K562 (cell line): ENCODE measurements at regions not wholly inside any gene's neighbourhood (a gene's known extent, or its start where the extent isn't known, plus 50 kb on each side); places are given as distances from the start of the nearest gene placed in this dataset.

Experiments
- EP300 ChIP-seq: IDR thresholded peaks from 2 replicates; pipeline ENCODE4 v1.6.1; 2012; ENCODE audit warnings: low read length, improper control_type of control experiment
- FOXJ3 ChIP-seq: sonication (generic); formaldehyde crosslinking; IDR thresholded peaks from 2 replicates; pipeline ENCODE4 v1.4.0; 2020; ENCODE audit warnings: mild to moderate bottlenecking, missing genetic modification reagents
- GABPA ChIP-seq: fragments of 200-800 bp; sonication (Bioruptor generic); conservative IDR thresholded peaks from 2 replicates; pipeline ENCODE4 v1.6.1; 2016; ENCODE audit warnings: low read depth, missing genetic modification characterization, missing compliant biosample characterization
- NRF1 ChIP-seq, 2 experiments: fragments of 450-650 bp; IDR thresholded peaks in 1 of 2; conservative IDR thresholded peaks in 1 of 2; 2 replicates each; pipeline ENCODE4 v1.6.1; 2014; ENCODE audit warnings: mild to moderate bottlenecking in 2 of 2
- POLR2AphosphoS5 ChIP-seq: IDR thresholded peaks from 2 replicates; pipeline ENCODE4 v1.6.1; 2011; ENCODE audit warnings: mild to moderate bottlenecking, low read depth, low read length, moderate library complexity; ENCODE audit not compliant: control insufficient read depth, insufficient read depth
- POLR3G ChIP-seq: IDR thresholded peaks from 2 replicates; pipeline ENCODE4 v1.6.1; 2011; ENCODE audit not compliant: insufficient read length, insufficient replicate concordance; ENCODE audit errors: extremely low read depth
- RFX5 ChIP-seq: IDR thresholded peaks from 2 replicates; pipeline ENCODE4 v1.6.1; 2011; ENCODE audit warnings: low read depth, mild to moderate bottlenecking, improper control_type of control experiment, low read length
- RNF2 ChIP-seq: sonication (generic); IDR thresholded peaks from 2 replicates; pipeline ENCODE4 v1.6.1; 2016
- TOE1 ChIP-seq, 2 experiments: fragments of 450-650 bp in 1 of 2; sonication (generic) in 1 of 2; formaldehyde crosslinking in 1 of 2; IDR thresholded peaks; 2 replicates each; pipeline versions ENCODE4 v1.7.1 to v1.8.0; 2016 to 2022; ENCODE audit warnings: borderline replicate concordance in 2 of 2, mild to moderate bottlenecking in 2 of 2, antibody characterized with exemption in 1 of 2, inconsistent platforms in 1 of 2, low read depth in 1 of 2, missing genetic modification reagents in 1 of 2, moderate library complexity in 1 of 2
- VEZF1 ChIP-seq: fragments of 200-800 bp; sonication (Bioruptor generic); IDR thresholded peaks from 2 replicates; pipeline ENCODE4 v1.6.1; 2017; ENCODE audit warnings: missing genetic modification characterization, missing compliant biosample characterization
- ZKSCAN1 ChIP-seq: fragments of 150-350 bp; IDR thresholded peaks from 2 replicates; pipeline ENCODE4 v1.6.1; 2016; ENCODE audit warnings: low read depth, low read length
- ZNF431 ChIP-seq: sonication (generic); formaldehyde crosslinking; IDR thresholded peaks from 2 replicates; pipeline ENCODE4 v1.8.0; 2022; ENCODE audit warnings: mild to moderate bottlenecking, missing genetic modification reagents

DNA sequence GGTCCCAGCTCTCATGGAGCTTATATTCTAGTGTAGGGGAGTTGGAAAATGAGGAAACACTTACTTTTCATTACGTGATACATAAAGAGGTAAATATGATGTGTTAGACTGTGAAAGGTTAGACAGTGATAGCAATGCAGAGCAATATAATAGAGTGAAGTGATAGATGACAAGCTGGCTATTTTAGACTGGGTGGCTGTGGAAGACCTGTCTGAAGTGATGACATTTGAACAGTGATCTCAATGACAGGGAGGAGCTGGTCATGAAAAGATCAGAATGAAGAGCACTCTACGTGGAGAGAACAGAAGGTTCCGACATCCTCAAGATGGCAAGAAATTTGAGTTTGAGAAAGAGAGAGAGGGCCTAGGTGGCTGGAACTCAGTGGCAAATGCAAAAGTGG is 118.9 kb upstream of the MKLN1 start:
- TF ChIP-seq POLR3G (no peak), NRF1 (conservative IDR thresholded peaks at IDR 0.05 in 1 of 2, IDR thresholded peaks at IDR 0.05 in 1 of 2) (no peak), TOE1 (IDR thresholded peaks at IDR 0.05; ENCODE audit: borderline replicate concordance) (no peak), TOE1 (CRISPR knock-in tag; IDR thresholded peaks at IDR 0.05; ENCODE audit: borderline replicate concordance, low read depth) (no peak), POLR2AphosphoS5 (no peak), ZKSCAN1 (no peak), VEZF1 (CRISPR knock-in tag) (no peak), RNF2 (no peak), RFX5 (no peak), ZNF431 (CRISPR knock-in tag) (no peak), EP300 (no peak), FOXJ3 (no peak), GABPA (tag) (no peak)
